GM04504 (cell line): ENCODE measurements at regions not wholly inside any gene's neighbourhood (a gene's known extent, or its start where the extent isn't known, plus 50 kb on each side); places are given as distances from the start of the nearest gene placed in this dataset.
A peak's percentile ranks its signal among the peaks of the same experiment; 100 is the strongest.

ENCODE experiments used
- DNase-seq: peaks from one replicate; pipeline ENCODE4 v3.0.0-alpha.2; 2012; ENCODE audit warnings: low read depth

- DNase-seq: no peak
Observed at GRCh38 chr16:59707436-59708226, 973.5 kb upstream of the GOT2 start.

GRCh38 chr16:59701963-59702930 is 968.1 kb upstream of the GOT2 start:
- no peak for DNase-seq

GRCh38 chr16:59699786-59700185 is 965.7 kb upstream of the GOT2 start:
- no peak for DNase-seq

- peak; percentile 26 for DNase-seq
Observed at GRCh38 chr16:59698346-59699020, 964.4 kb upstream of the GOT2 start.

- no peak for DNase-seq
Observed at GRCh38 chr16:59697761-59698160, 963.6 kb upstream of the GOT2 start.

DNA sequence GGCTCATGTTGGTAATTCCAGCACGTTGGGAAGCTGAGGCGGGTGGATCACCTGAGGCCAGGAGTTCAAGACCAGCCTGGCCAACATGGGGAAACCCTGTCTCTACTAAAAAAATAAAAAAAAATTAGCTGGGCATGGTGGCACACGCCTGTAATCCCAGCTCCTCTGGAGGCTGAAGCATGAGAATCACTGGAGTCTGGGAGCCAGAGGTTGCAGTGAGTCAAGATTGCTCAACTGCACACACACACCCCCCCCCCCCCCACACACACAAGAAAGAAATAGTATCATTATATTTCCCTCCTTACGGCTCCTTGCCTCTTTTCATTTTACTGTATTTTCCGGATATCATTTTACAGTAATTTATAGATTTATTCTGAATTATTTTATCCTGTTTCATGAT is 963.1 kb upstream of the GOT2 start:
- no peak for DNase-seq

GRCh38 chr16:59696495-59696894 is 962.4 kb upstream of the GOT2 start:
- no peak for DNase-seq

GRCh38 chr16:59690216-59690615 is 956.1 kb upstream of the GOT2 start:
- no peak for DNase-seq

- no peak for DNase-seq
Observed at GRCh38 chr16:59688006-59688405, 953.9 kb upstream of the GOT2 start.

DNA sequence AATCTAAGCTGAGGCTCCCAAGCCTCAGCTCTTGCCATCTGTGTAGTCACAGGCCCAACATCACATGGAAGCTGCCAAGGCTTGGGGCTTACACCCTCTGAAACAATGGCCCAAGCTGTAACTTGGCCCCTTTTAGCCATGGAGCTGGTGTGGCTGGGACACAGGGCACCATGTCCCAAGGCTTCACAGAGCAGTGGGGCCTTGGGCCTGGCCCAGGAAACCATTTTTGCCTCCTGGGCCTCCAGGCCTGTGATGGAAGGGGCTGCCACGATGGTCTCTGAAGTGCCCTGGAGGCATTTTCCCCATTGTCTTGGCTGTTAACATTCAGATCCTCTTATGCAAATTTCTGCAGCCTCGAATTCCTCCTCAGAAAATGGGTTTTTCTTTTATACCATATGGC is 952.3 kb upstream of the GOT2 start:
- no peak for DNase-seq

DNA sequence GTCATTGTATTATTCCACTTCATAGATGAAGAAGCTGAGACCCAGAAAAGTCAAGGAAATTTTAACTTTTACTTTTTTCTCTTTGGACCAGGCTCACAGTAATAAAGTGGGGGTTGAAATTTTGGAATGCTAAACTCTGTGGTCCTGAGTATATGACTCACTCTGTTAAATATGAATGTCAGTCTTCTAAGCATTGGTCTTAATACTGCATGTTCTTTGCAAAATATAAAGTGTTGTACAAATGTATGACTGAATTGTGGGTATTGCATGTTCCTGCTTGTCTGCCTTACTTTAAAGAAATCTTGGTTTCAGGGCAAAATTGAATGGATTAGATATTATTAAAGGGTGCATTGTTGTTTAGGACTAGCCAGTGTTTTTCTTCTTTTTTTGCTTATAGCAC is 950.8 kb upstream of the GOT2 start:
- DNase-seq: no peak

- DNase-seq: no peak
Observed at GRCh38 chr16:59683709-59684108, 949.6 kb upstream of the GOT2 start.

- no peak for DNase-seq
Observed at GRCh38 chr16:59665618-59666220, 931.6 kb upstream of the GOT2 start.

- no peak for DNase-seq
Observed at GRCh38 chr16:59658572-59658971, 924.5 kb upstream of the GOT2 start.

DNA sequence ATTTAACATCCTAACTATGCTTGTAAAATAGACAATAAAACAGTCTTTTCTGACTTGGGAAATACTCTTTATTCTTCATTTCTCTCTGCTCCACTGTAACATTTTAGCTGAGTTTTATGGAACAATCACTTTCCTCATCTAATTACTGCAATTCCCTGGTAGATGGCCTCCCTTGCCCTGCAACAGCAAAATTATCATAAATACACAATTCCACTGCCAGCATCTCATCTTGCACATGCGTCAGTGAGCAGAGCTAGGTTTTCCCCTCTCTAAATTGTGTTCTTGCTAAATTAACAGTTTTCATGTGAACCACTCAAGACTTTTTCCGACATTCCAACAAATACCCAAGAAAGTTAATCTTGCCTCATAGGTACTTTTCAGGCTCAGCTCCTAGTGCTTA is 920.9 kb upstream of the GOT2 start:
- peak; percentile 31 for DNase-seq

DNA sequence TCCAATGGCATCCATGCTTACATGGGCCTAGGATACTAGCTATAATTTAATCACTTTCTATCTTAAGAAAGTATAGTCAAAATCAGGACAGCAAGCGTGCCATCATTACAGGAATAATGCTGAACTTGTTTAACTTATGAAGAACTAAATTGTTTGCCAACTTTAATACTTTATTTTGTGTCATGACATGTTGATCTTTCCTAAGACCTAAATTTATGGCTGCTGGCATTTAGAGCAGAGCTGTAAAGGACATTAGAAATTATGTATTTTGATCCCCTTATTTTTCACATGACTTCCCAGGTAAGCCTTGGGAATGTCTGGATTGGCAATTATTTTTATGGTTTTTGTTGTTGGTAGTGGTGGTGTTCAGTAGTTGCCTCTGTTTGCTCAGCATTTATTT is 920.3 kb upstream of the GOT2 start:
- no peak for DNase-seq

DNA sequence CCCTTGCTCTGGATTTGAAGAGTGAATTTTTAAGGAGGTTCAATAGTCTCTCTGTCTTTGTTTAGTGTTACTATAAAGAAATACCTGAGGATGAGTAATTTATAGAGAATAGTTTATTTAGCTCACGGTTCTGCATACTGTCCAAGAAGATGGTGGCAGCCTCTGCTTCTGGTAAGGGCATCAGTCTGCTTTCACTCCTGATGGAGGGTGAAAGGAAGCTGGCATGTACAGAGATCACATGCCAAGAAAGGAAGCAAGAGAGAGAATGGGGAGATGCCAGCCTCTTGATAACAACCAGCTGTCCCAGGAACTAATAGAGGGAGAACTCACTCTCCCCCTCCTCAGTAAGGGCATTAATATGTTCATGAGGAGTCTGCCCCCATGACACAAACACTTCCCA is 917.5 kb upstream of the GOT2 start:
- DNase-seq: no peak

GRCh38 chr16:59645194-59645593 is 911.1 kb upstream of the GOT2 start:
- DNase-seq: no peak

GRCh38 chr16:59635674-59636073 is 901.6 kb upstream of the GOT2 start:
- no peak for DNase-seq

DNA sequence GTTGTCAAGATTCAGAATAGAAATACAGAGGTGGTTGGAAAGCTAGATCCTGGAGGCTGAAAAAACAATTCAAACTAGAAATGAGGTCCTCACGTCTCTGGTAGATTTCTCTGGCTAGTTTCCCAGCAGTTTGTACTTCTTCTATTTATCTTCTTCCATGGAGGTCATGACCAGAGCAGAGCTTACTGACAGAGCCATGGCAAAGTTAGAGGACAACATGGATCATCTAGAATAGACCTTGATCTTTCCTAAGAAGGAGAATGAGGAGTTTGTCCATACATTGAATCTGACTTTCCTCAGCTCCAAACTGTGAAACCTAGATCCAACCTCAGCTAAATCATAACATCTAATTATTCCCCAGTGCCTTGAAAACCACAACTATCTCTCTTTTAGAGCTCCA is 900.8 kb upstream of the GOT2 start:
- no peak for DNase-seq

- peak; percentile 46 for DNase-seq
Observed at GRCh38 chr16:59634004-59634579, 900.0 kb upstream of the GOT2 start.
